Jurkat, Clone E6-1 (cell line): ENCODE measurements at regions not wholly inside any gene's neighbourhood (a gene's known extent, or its start where the extent isn't known, plus 50 kb on each side); places are given as distances from the start of the nearest gene placed in this dataset.

Source experiments
- DNase-seq: peaks from one replicate; pipeline ENCODE4 v3.0.0-alpha.2; 2011; ENCODE audit warnings: low read depth, low spot score
- H3K4me3 ChIP-seq: 2 replicates; pipeline ENCODE4 v1.5.1; 2011; ENCODE audit warnings: mild to moderate bottlenecking, low read length, control low read depth, moderate library complexity

- H3K4me3 ChIP-seq = no peak overlapping the region
- no peak for DNase-seq
Observed at GRCh38 chrY:16959071-16959470, 920.9 kb downstream of the CDY2B start.

GRCh38 chrY:16947221-16947620 lies 932.8 kb downstream of the CDY2B start:
- no peak for DNase-seq
- no peak overlapping the region for H3K4me3 ChIP-seq
